Right atrium auricular region (tissue), 2 donors: ENCODE measurements at regions not wholly inside any gene's neighbourhood (a gene's known extent, or its start where the extent isn't known, plus 50 kb on each side); places are given as distances from the start of the nearest gene placed in this dataset.
"Not testable (repeated sequence)": the region's sequence is repeated elsewhere in the genome, so short reads cannot be mapped to it uniquely, and the experiment has no call there.

Experiments
- DNase-seq: peaks from one replicate; pipeline ENCODE4 v3.0.0-alpha.2; 2019; ENCODE audit warnings: low spot score
- H3K27ac ChIP-seq, 2 donors: fragments of 200-600 bp; sonication (generic); 1 replicate in 1 of 2; 2 replicates in 1 of 2; pipeline ENCODE4 v1.5.1; 2016 to 2019
- H3K27me3 ChIP-seq, 2 donors: fragments of 200-600 bp; sonication (generic); one replicate each; pipeline versions ENCODE4 v1.5.1 to v1.6.0; 2017 to 2019
- H3K36me3 ChIP-seq: fragments of 200-600 bp; sonication (generic); one replicate; pipeline ENCODE4 v1.5.1; 2016
- H3K4me1 ChIP-seq, 2 donors: fragments of 200-600 bp; sonication (generic); one replicate each; pipeline versions ENCODE4 v1.5.1 to v1.6.0; 2017 to 2019
- H3K4me3 ChIP-seq, 2 donors: fragments of 200-600 bp; sonication (generic); 1 replicate in 1 of 2; 2 replicates in 1 of 2; pipeline ENCODE4 v1.5.1; 2017 to 2019; ENCODE audit warnings: mild to moderate bottlenecking in 1 of 2, moderate library complexity in 1 of 2
- H3K9me3 ChIP-seq, 2 donors: fragments of 200-600 bp; sonication (generic); one replicate each; pipeline ENCODE4 v1.5.1; 2019
- TF ChIP-seq, protein P1 (sequence below), 2 donors: fragments of 200-600 bp; sonication (generic); IDR thresholded peaks; one replicate each; pipeline ENCODE4 v1.5.1; 2019; ENCODE audit warnings: antibody characterized with exemption in 2 of 2

DNA sequence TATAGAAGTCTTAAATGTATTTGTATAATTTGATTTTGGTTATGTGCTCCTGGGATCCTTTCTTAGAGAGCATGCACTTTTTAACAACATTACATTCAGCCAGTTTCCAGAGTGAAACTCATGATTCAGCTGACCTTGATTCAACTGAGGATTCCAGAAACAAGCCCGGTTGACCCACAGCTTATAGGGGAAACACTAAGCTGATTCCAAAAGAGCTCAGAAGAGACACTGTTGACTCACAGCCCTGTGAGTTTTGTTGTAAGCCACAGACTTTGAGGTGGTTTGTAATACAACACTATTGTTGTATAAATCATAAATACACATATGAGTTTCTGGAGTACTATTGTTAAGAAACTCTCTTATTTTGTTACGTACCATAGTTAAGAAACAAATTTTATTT is 133.8 kb upstream of the MGAT4C start:
- Histone ChIP-seq H3K27ac (no peak overlapping the region), H3K27me3 (no peaks in the 10 kb centered on the region), H3K9me3 (no peaks in the 10 kb centered on the region), H3K4me1 (no peaks in the 10 kb centered on the region), H3K36me3 (no peaks in the 10 kb centered on the region), H3K4me3 (no peak overlapping the region)
- TF ChIP-seq, protein P1, sequence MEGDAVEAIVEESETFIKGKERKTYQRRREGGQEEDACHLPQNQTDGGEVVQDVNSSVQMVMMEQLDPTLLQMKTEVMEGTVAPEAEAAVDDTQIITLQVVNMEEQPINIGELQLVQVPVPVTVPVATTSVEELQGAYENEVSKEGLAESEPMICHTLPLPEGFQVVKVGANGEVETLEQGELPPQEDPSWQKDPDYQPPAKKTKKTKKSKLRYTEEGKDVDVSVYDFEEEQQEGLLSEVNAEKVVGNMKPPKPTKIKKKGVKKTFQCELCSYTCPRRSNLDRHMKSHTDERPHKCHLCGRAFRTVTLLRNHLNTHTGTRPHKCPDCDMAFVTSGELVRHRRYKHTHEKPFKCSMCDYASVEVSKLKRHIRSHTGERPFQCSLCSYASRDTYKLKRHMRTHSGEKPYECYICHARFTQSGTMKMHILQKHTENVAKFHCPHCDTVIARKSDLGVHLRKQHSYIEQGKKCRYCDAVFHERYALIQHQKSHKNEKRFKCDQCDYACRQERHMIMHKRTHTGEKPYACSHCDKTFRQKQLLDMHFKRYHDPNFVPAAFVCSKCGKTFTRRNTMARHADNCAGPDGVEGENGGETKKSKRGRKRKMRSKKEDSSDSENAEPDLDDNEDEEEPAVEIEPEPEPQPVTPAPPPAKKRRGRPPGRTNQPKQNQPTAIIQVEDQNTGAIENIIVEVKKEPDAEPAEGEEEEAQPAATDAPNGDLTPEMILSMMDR (IDR thresholded peaks at IDR 0.05), result no peak
- DNase-seq, result no peak

DNA sequence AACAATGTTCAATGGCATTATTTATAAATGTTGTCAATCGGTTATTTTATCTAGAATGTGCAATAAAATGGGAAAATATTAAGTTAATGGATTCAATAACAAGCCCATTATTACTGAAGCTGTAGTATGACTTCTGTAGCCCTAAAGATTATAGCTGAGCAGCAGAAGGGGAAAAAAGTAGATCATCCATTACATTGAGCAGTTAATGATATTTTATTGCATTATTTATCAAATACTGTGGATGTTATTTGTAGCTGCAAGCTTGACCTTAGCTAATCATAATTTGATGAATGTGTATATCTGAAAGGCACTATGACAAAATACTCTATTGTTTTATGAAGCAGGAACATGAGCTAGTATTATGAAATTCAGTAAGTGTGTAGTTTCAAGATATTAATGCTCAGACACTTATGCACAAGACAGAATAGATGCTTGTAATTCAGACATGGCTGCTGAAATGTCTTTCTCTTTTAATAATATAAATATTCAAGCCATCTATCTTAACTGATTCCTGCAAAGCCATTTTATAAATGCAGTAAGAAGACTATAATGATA is 131.5 kb upstream of the MGAT4C start:
- TF ChIP-seq, protein P1 (IDR thresholded peaks at IDR 0.05), result no peak
- DNase-seq, result no peak
- no peaks in the 10 kb centered on the region for H3K27me3 ChIP-seq
- no peak overlapping the region for H3K27ac ChIP-seq
- no peaks in the 10 kb centered on the region for H3K9me3 ChIP-seq
- H3K4me3 ChIP-seq, result no peak overlapping the region
- no peaks in the 10 kb centered on the region for H3K36me3 ChIP-seq
- H3K4me1 ChIP-seq, result no peaks in the 10 kb centered on the region

DNA sequence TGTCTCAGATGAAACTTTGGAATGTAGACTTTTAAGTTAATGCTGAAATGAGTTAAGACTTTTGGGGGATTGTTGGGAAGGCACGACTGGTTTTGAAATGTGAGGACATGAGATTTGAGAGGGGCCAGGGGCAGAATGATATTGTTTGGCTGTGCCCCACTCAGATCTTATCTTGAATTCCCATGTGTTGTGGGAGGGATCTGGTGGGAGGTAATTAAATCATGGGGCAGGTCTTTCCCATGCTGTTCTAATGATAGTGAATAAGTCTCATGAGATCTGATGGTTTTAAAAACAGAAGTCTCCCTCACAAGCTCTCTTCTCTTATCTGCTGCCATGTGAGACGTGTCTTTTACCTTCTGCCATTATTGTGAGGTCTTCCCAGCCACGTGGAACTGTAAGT is 127.6 kb upstream of the MGAT4C start:
- H3K4me3 ChIP-seq, DNase-seq, H3K36me3 ChIP-seq, H3K27me3 ChIP-seq, H3K27ac ChIP-seq, H3K9me3 ChIP-seq, H3K4me1 ChIP-seq: not testable (repeated sequence)

DNA sequence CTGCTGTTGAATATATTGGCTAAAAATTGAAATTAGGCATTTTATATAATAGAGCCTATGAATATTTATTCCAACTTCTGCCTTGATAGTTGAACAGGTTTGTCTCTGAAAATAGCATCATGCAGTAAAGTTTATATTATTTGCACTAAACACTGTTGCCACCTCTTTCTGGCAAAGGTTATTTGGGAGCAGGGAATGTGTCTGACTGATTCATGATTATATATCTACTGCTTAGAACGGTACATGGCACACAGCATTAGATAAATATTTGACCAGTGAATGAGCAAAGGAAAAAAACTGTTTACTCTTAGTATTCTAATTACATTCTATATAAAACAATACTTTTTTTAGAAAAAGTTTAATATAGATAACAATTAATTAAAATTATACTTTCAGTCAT is 123.1 kb upstream of the MGAT4C start:
- Histone ChIP-seq H3K4me1 (no peaks in the 10 kb centered on the region), H3K27ac (no peak overlapping the region), H3K4me3 (no peak overlapping the region), H3K9me3 (no peaks in the 10 kb centered on the region), H3K27me3 (no peaks in the 10 kb centered on the region), H3K36me3 (no peaks in the 10 kb centered on the region)
- DNase-seq, result no peak
- TF ChIP-seq, protein P1 (IDR thresholded peaks at IDR 0.05), result no peak

DNA sequence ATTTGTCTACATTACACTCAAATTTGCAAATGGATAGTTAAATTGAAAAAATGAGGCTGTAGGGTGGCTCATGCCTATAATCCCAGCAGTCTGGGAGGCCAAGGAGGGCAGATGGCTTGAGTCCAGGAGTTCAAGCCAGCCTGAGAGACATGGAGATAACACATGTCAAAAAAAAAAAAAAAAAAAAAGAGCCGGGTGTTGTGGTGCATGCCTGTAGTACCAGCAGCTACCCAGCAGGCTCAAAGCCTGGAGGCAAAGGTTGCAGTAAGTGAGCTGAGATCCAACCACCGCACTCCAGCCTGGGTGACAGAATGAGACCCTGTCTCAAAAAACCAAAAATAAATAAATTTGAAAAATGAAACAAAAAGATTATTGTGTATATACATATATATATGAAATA is 119.9 kb upstream of the MGAT4C start:
- H3K4me1 ChIP-seq, result no peaks in the 10 kb centered on the region
- TF ChIP-seq, protein P1 (IDR thresholded peaks at IDR 0.05), result peak in 1 of 2 donors; percentile 12
- H3K36me3 ChIP-seq, result no peaks in the 10 kb centered on the region
- no peak overlapping the region for H3K27ac ChIP-seq
- H3K27me3 ChIP-seq, result no peaks in the 10 kb centered on the region
- no peaks in the 10 kb centered on the region for H3K9me3 ChIP-seq
- no peak overlapping the region for H3K4me3 ChIP-seq
- no peak for DNase-seq

DNA sequence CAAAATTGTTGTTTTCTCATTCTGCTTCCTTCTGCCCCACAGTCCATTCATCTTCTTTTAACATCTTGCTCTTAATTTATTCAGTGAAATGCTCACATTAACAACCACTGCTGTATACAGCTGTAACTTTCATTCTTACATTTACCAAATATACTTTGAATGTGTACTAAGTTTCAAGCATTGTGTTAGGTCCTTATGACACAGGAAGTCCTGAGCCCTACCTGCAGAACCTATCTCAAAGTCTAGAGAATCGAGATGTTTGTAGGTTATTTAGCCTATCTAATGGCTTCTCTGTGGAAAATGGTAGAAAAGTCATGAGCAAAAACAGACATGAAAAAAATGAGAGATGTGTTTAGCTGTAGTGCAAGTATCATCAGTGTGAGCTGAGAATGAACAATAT is 117.6 kb upstream of the MGAT4C start:
- TF ChIP-seq, protein P1 (IDR thresholded peaks at IDR 0.05), result no peak
- H3K36me3 ChIP-seq, result no peaks in the 10 kb centered on the region
- no peak overlapping the region for H3K27ac ChIP-seq
- no peak overlapping the region for H3K4me3 ChIP-seq
- no peak for DNase-seq
- no peaks in the 10 kb centered on the region for H3K9me3 ChIP-seq
- no peaks in the 10 kb centered on the region for H3K27me3 ChIP-seq
- H3K4me1 ChIP-seq, result no peaks in the 10 kb centered on the region
